LoVo (cell line): ENCODE measurements at regions not wholly inside any gene's neighbourhood (a gene's known extent, or its start where the extent isn't known, plus 50 kb on each side); places are given as distances from the start of the nearest gene placed in this dataset.
"Not testable (repeated sequence)": the region's sequence is repeated elsewhere in the genome, so short reads cannot be mapped to it uniquely, and the experiment has no call there.

Source experiments
- DNase-seq: peaks from one replicate; pipeline ENCODE4 v3.0.0-alpha.2; 2016; ENCODE audit warnings: low spot score

GRCh38 chrX:155819966-155820491 is 61.1 kb upstream of the VAMP7 start:
- DNase-seq, result peak; percentile 61

GRCh38 chrX:155819525-155819924 is 61.6 kb upstream of the VAMP7 start:
- DNase-seq, result no peak

- DNase-seq, result not testable (repeated sequence)
These were observed 66.8 kb upstream of the VAMP7 start for GRCh38 chrX:155814391-155814790.

- DNase-seq, result no peak
These were observed 101.3 kb upstream of the VAMP7 start for GRCh38 chrX:155779831-155780230.

- DNase-seq, result no peak
These were observed 102.1 kb upstream of the VAMP7 start for GRCh38 chrX:155778844-155779553.

- no peak for DNase-seq
These were observed 106.8 kb upstream of the VAMP7 start for GRCh38 chrX:155774387-155774786.

- DNase-seq, result no peak
These were observed 113.0 kb upstream of the VAMP7 start for GRCh38 chrX:155767876-155768769.

GRCh38 chrX:155767051-155767875 is 113.9 kb upstream of the VAMP7 start:
- DNase-seq, result peak; percentile 44

GRCh38 chrX:155766321-155766720 is 114.8 kb upstream of the VAMP7 start:
- no peak for DNase-seq

GRCh38 chrX:155761185-155761584 is 120.0 kb upstream of the VAMP7 start:
- DNase-seq, result no peak

- no peak for DNase-seq
These were observed 123.9 kb upstream of the VAMP7 start for GRCh38 chrX:155757046-155757759.

- DNase-seq, result no peak
These were observed 125.3 kb upstream of the VAMP7 start for GRCh38 chrX:155755706-155756337.

GRCh38 chrX:155751131-155751530 is 130.0 kb upstream of the VAMP7 start:
- DNase-seq, result no peak

GRCh38 chrX:155747520-155747919 is 133.6 kb upstream of the VAMP7 start:
- DNase-seq, result peak; percentile 43

- DNase-seq, result peak; percentile 72
These were observed 133.0 kb upstream of the TMLHE start for GRCh38 chrX:155745792-155746191.

GRCh38 chrX:155744534-155744933 is 131.8 kb upstream of the TMLHE start:
- DNase-seq, result no peak

GRCh38 chrX:155728335-155728734 is 115.6 kb upstream of the TMLHE start:
- DNase-seq, result not testable (repeated sequence)

GRCh38 chrX:155718972-155719586 is 106.3 kb upstream of the TMLHE start:
- DNase-seq, result no peak

GRCh38 chrX:155715141-155715540 is 102.4 kb upstream of the TMLHE start:
- DNase-seq, result no peak

- no peak for DNase-seq
These were observed 82.7 kb upstream of the TMLHE start for GRCh38 chrX:155695419-155695818.

GRCh38 chrX:155694649-155695048 is 81.9 kb upstream of the TMLHE start:
- no peak for DNase-seq
